Activated CD4-positive, alpha-beta T cell treated with anti-CD3 and anti-CD28 coated beads, Interleukin-2, amount 50 U/mL, for 24 hours (primary cell): ENCODE measurements at regions not wholly inside any gene's neighbourhood (a gene's known extent, or its start where the extent isn't known, plus 50 kb on each side); places are given as distances from the start of the nearest gene placed in this dataset.

ENCODE experiments used
- DNase-seq, 2 donors: peaks; one replicate each; pipeline ENCODE4 v3.0.0-alpha.2; 2020; ENCODE audit warnings: low read depth in 1 of 2, low spot score in 1 of 2

- no peak for DNase-seq
Measured at GRCh38 chr22:27083610-27084009, 426.2 kb downstream of the MIAT start.

DNA sequence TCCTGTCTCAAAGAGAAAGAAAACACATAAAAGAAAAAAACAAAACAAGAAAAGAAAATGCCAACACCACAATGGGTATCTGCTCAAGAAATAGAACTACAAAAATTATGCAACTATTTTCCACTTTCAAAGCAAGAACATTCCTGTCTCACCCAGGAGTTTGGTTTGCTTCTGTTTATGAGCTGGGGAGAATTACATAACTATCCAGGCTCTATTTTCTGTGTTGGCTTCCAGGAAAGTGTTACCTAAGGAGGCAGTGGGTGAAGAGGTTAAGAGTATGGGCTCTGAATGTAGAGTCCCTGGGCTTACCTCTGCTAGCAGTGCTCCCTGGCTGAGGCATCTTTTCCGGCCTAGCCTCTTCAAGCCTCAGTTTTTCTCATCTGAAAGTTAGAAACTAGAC is 426.7 kb downstream of the MIAT start:
- no peak for DNase-seq

GRCh38 chr22:27086080-27087044 is 429.0 kb downstream of the MIAT start:
- DNase-seq = no peak

GRCh38 chr22:27087051-27087450 is 429.7 kb downstream of the MIAT start:
- DNase-seq = no peak

GRCh38 chr22:27088026-27088425 is 430.6 kb downstream of the MIAT start:
- no peak for DNase-seq

- DNase-seq = no peak
Measured at GRCh38 chr22:27089264-27089663, 431.9 kb downstream of the MIAT start.

DNA sequence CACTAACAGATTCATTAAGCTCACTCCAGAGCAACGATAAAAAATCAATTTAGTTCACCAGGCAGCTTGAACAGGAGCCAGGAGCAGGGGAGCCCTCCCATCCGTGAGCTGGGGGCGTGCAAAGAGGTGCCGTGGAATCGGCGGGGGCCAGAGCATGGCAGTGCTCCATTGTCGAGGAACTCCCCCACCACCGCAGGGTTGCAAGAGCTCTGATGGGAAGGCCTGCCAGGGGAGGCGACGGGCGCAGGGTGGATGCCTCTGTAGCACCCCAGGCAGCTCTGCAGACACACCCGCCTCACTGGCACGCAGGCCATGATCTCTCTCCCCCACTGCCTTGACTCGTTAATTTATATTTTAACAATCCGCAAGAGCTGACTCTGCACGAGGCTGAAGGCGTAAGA is 433.2 kb downstream of the MIAT start:
- DNase-seq = no peak

DNA sequence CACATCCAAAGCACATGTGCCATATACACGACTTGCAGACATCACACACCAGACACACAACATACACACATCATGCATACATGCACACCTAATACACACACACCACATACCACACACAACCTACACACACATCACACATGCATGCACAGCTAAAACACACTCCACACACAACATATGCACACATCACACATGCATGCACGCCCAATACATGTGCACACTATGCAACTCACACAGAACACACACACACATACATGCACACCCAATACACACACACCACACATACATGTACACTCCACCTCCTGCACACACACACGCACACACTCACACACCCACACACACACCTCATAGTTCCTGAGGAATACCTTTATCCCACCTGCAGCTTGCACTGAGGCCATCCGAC is 436.0 kb downstream of the MIAT start:
- no peak for DNase-seq

DNA sequence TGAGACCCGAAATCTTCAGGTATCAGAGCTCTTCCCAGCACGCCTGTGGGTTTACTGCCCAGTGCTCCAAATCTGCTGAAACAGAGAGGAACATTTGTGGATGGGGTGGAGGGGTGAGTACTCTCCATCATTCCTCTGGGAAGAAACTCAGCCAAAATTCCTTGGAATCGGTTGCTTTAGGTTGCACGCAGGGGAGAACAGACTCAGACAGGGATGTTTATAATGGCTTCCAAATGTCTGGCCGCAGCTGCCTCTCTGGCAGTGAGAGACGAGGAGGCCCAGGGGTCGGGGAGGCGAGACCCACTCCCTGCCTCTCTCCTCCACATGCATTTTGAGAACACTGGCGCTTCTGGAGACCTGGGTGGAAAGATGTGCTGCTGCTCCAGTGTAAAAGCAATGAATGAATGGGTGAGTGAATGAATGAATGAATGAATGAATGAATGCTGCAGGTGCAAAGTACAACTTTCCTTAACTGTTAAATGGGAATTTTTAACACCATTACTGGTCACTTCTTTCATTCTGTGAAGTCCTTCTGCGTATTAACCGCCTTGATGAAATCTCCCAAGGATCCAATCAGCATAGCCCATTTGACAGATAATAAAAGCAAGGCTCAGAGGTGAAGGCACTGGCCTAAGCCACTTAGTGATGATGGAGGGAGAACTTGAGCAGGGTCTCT is 437.4 kb downstream of the MIAT start:
- DNase-seq = no peak

DNA sequence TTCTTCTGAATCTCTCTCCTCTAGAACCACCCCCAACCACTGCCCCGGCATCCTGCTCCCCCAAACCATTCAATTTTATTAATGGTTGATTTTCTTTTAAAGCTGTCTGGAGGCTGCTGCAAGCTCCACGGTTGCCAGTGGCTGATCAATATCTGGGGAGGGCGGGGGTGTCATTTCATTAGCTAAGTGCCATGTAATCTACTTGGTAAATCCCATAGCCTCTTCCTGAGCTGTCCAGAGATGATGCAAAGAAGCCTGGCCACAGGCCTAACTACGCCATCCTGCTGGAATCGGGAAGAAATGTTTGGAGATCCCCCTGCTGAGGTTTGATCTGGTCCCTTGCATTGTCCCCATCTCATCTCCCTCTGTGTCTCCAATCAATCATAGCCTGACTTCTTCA is 440.1 kb downstream of the MIAT start:
- DNase-seq = no peak

DNA sequence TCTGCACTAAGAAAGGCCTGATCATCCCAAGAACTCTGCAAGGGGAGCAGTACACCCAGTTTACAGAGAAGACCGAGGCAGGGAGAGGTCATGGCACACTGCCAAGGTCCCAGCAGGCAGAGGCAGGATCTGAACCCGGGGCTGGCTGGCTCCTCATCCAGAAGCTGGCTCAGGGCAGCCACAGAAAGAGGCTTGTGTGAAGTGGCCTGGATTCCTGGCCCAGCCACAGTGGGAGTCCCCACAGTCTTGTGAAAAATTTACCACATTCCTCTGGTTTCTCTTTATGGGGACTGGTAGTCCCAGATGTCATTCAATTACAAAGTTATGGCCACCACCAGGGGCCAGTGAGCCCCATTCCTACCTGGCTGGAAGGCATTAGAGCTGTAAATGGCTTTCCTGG is 440.5 kb downstream of the MIAT start:
- no peak for DNase-seq

DNA sequence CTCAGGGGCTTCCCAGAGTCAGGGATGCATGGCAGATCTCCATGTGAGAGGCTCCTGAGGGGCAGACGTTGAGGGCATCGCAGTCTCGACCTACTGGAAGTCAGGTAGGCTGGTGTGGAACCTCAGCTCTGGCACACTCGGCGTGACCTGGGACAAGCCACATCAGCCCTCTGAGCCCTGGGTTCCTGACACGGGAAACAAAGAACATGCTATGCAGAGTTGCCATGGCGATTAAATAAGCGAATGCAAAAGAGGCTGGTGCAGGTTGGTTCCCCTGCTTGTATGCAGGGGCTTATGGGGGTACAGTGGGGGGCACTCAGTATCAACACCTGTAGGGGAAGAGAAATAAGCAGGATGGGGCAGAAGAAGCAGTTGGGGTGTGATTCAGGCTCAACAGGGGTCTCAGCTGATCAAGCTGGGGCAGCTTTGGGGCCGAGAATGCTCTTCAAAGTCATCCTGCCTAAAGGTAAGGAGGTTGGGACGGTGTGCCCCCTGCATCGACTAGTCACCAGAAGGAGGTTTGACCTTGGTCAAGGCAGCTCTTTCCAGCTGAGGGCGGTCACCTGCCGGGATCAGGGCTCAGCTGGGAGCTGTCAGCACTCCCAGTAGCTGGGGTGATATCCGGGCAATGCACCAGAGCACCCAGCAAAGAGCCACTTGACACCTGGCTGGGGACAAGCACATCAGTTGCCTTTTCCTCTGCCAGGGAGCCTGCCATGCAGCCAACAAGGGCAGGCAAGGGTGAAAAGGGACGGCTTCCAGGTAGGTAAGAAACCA is 442.7 kb downstream of the MIAT start:
- no peak for DNase-seq

GRCh38 chr22:27100789-27101188 is 443.4 kb downstream of the MIAT start:
- DNase-seq = no peak

- no peak for DNase-seq
Measured at GRCh38 chr22:27101288-27101687, 443.9 kb downstream of the MIAT start.

DNA sequence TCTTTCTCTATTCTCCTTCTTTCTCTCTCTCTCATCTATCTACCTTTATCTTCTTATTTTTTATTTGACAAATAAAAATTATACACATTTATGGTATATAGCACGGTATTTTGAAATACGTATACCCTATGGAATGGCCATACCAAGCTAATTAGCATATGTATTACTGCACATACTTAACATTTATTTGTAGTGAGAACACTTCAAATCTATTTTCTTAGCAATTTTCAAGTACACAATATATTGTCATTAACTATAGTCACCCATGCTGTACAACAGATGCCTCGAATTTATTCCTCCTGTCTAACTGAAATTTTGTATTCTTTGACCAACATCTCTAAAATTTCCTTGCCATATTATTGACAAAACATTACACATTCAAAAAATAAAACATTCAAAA is 447.1 kb downstream of the MIAT start:
- no peak for DNase-seq

GRCh38 chr22:27105142-27106025 is 448.0 kb downstream of the MIAT start:
- DNase-seq = no peak

DNA sequence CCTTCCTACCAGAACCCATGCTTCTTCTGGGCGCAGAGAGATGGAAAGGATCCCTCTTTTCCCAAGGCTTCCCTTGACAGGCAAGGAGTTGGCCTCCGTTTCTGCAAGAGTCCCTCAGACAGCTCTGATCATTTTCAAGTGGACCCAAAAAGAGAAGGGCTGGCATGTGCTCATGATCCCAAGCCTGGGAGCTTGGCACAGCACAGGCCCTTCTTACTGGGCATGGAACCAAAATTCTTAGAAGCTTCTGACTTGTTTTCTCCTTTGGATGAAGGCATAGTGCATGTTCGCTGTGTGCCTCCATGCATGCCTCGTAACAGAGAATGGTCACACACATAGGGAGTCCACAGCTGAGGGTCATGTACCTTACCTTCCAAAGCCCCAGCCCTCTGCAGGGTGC is 449.6 kb downstream of the MIAT start:
- no peak for DNase-seq

DNA sequence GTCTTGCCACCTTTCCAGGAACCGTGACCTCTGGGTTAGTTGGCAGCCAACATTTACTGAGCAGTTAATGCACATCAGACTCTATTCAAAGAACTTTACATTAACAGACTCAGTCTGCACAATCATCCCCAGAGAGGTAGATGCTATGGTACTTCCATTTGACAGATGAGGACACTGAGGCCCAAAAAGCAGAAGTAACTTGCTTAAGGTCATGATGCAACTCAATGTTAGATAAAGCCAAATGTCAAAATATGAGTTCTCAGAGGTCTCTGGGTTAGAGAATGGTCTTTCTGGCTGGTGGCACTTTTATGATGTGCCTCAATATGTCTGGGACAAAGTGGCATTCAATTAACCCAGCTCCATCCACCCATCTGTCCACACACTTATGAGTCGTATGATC is 450.0 kb downstream of the MIAT start:
- DNase-seq = no peak

DNA sequence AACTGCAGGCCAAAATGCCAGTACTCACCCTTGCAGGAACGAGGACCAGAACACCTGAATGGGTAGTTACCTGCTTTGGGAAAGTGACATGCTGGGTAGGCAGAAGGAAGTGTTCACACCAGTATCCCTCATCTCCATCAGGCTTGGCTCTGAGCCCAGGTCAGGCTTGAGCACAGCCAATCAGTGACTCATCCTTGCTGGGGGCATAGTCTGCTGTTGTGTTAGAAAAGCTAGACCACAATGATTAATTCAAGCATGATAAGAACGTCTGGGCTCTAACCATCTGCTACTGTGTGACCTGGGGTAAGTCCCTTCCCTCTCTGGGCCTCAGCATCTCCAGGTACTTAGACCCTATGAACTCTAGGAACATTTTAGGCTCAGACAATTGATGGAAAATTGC is 450.4 kb downstream of the MIAT start:
- DNase-seq = no peak

DNA sequence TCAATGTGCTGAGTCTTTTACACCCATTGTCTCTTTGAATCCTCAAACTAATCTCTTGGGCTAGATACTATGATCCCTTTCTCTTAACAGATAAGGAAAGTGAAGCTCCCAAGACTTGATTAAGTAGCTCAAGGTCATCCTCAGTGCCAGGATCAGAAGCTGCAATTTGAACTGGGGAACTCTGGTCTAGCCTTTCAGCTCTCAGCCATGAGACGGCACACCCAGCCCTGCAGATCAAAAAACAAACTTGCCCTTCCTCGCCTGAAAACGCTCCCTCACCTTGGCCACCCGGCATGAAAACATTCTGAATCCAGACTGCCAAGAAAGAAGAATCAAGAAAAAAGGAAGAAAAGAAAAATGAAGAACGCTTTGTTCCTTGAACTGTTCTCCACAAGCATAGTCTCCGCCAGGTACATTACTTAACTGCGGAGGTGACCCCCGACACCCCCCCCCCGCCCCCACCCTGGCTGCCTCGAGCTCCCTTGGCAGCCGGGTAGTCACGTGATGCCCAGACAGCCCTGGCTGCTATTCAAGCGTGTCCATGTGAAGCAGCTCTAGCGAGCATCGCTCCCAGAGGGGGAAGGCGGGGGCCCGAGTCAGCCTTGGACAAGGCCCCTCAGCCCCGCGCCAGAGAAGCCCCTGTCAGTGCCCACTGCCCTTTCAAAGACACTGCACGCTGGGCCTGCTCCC is 451.2 kb downstream of the MIAT start:
- DNase-seq = no peak
